ENCODE measurements at regions not wholly inside any gene's neighbourhood (a gene's known extent, or its start where the extent isn't known, plus 50 kb on each side); places are given as distances from the start of the nearest gene placed in this dataset.

GRCh38 chr2:175834477-175834876, 167.6 kb downstream of the LNPK start:
- TF ChIP-seq CTCF (conservative IDR thresholded peaks at IDR 0.05; ENCODE audit: low read depth, low read length): no peak
- DNase-seq (ENCODE audit: low read depth): no peak
- H3K4me3 ChIP-seq (ENCODE audit: low read length): no peak overlapping the region

GRCh38 chr2:175832866-175833265, 169.2 kb downstream of the LNPK start:
- no peak for TF ChIP-seq CTCF (conservative IDR thresholded peaks at IDR 0.05; ENCODE audit: low read depth, low read length)
- DNase-seq (ENCODE audit: low read depth): no peak
- no peak overlapping the region for H3K4me3 ChIP-seq (ENCODE audit: low read length)

- DNase-seq (ENCODE audit: low read depth): no peak
- TF ChIP-seq CTCF (conservative IDR thresholded peaks at IDR 0.05; ENCODE audit: low read depth, low read length): no peak
- H3K4me3 ChIP-seq (ENCODE audit: low read length): no peak overlapping the region
Measured at GRCh38 chr2:175829741-175830140, 172.3 kb downstream of the LNPK start.

GRCh38 chr2:175827856-175828255, 174.2 kb downstream of the LNPK start:
- no peak for TF ChIP-seq CTCF (conservative IDR thresholded peaks at IDR 0.05; ENCODE audit: low read depth, low read length)
- DNase-seq (ENCODE audit: low read depth): no peak
- H3K4me3 ChIP-seq (ENCODE audit: low read length): no peak overlapping the region

GRCh38 chr2:175824243-175824642, 177.8 kb downstream of the LNPK start:
- DNase-seq (ENCODE audit: low read depth): no peak
- TF ChIP-seq CTCF (conservative IDR thresholded peaks at IDR 0.05; ENCODE audit: low read depth, low read length): no peak
- no peak overlapping the region for H3K4me3 ChIP-seq (ENCODE audit: low read length)

GRCh38 chr2:175823707-175824073, 178.4 kb downstream of the LNPK start:
- TF ChIP-seq CTCF (conservative IDR thresholded peaks at IDR 0.05; ENCODE audit: low read depth, low read length): no peak
- no peak for DNase-seq (ENCODE audit: low read depth)
- no peak overlapping the region for H3K4me3 ChIP-seq (ENCODE audit: low read length)

GRCh38 chr2:175823002-175823706, 178.9 kb downstream of the LNPK start:
- DNase-seq (ENCODE audit: low read depth): no peak
- H3K4me3 ChIP-seq (ENCODE audit: low read length): no peak overlapping the region
- no peak for TF ChIP-seq CTCF (conservative IDR thresholded peaks at IDR 0.05; ENCODE audit: low read depth, low read length)
